ENCODE measurements at regions not wholly inside any gene's neighbourhood (a gene's known extent, or its start where the extent isn't known, plus 50 kb on each side); places are given as distances from the start of the nearest gene placed in this dataset.

- TF ChIP-seq RAD21 (conservative IDR thresholded peaks at IDR 0.05) (no peak), REST (IDR thresholded peaks at IDR 0.05; ENCODE audit: borderline replicate concordance) (no peak), SMC3 (conservative IDR thresholded peaks at IDR 0.05; ENCODE audit: poor library complexity) (no peak), EP300 (conservative IDR thresholded peaks at IDR 0.05; ENCODE audit: poor library complexity, severe bottlenecking) (no peak), CTCF (IDR thresholded peaks at IDR 0.05; ENCODE audit: poor library complexity, severe bottlenecking) (no peak), POLR2AphosphoS5 (IDR thresholded peaks at IDR 0.05) (no peak), MXI1 (conservative IDR thresholded peaks at IDR 0.05; ENCODE audit: poor library complexity, severe bottlenecking) (no peak), TAF1 (IDR thresholded peaks at IDR 0.05; ENCODE audit: low read depth) (no peak), EZH2 (IDR thresholded peaks at IDR 0.05; ENCODE audit: borderline replicate concordance, insufficient read depth, low read length, poor library complexity, severe bottlenecking) (no peak)
- Histone ChIP-seq H3K9me3 (ENCODE audit: low read length) (no peaks in the 10 kb centered on the region), H3K9me2 (ENCODE audit: insufficient read depth, low read length) (no peaks in the 10 kb centered on the region), H3K4me3 (ENCODE audit: low read length) (no peak overlapping the region), H3K9ac (ENCODE audit: low read length) (no peak overlapping the region), H3K4me2 (ENCODE audit: low read length) (no peak overlapping the region), H3K27me3 (ENCODE audit: insufficient read depth, low read depth, low read length) (no peaks in the 10 kb centered on the region), H3K27ac (ENCODE audit: low read length) (no peak overlapping the region), H4K20me1 (ENCODE audit: insufficient read depth) (no peaks in the 10 kb centered on the region), H3F3A (ENCODE audit: insufficient read depth, low read length, poor library complexity, severe bottlenecking) (no peaks in the 10 kb centered on the region), H3K36me3 (ENCODE audit: insufficient read depth, low read length) (no peaks in the 10 kb centered on the region), H3K79me2 (replicated peaks; ENCODE audit: insufficient read depth, low read length) (no peaks in the 10 kb centered on the region), H2AFZ (ENCODE audit: low read depth, low read length) (no peak overlapping the region)
Observed at GRCh38 chr3:24780991-24781390, 286.3 kb upstream of the THRB start.

GRCh38 chr3:24781454-24781853 is 286.8 kb upstream of the THRB start:
- H3K36me3 ChIP-seq (ENCODE audit: insufficient read depth, low read length), result no peaks in the 10 kb centered on the region
- no peak overlapping the region for H3K4me3 ChIP-seq (ENCODE audit: low read length)
- H2AFZ ChIP-seq (ENCODE audit: low read depth, low read length), result no peak overlapping the region
- no peaks in the 10 kb centered on the region for H3K27me3 ChIP-seq (ENCODE audit: insufficient read depth, low read depth, low read length)
- no peaks in the 10 kb centered on the region for H3K79me2 ChIP-seq (replicated peaks; ENCODE audit: insufficient read depth, low read length)
- TF ChIP-seq EP300 (conservative IDR thresholded peaks at IDR 0.05; ENCODE audit: poor library complexity, severe bottlenecking) (no peak), TAF1 (IDR thresholded peaks at IDR 0.05; ENCODE audit: low read depth) (no peak), CTCF (IDR thresholded peaks at IDR 0.05; ENCODE audit: poor library complexity, severe bottlenecking) (no peak), MXI1 (conservative IDR thresholded peaks at IDR 0.05; ENCODE audit: poor library complexity, severe bottlenecking) (no peak), REST (IDR thresholded peaks at IDR 0.05; ENCODE audit: borderline replicate concordance) (no peak), SMC3 (conservative IDR thresholded peaks at IDR 0.05; ENCODE audit: poor library complexity) (no peak), EZH2 (IDR thresholded peaks at IDR 0.05; ENCODE audit: borderline replicate concordance, insufficient read depth, low read length, poor library complexity, severe bottlenecking) (no peak), RAD21 (conservative IDR thresholded peaks at IDR 0.05) (no peak), POLR2AphosphoS5 (IDR thresholded peaks at IDR 0.05) (no peak)
- H3K9ac ChIP-seq (ENCODE audit: low read length), result no peak overlapping the region
- no peak overlapping the region for H3K4me2 ChIP-seq (ENCODE audit: low read length)
- no peaks in the 10 kb centered on the region for H3F3A ChIP-seq (ENCODE audit: insufficient read depth, low read length, poor library complexity, severe bottlenecking)
- H3K9me2 ChIP-seq (ENCODE audit: insufficient read depth, low read length), result no peaks in the 10 kb centered on the region
- no peaks in the 10 kb centered on the region for H3K9me3 ChIP-seq (ENCODE audit: low read length)
- H3K27ac ChIP-seq (ENCODE audit: low read length), result no peak overlapping the region
- H4K20me1 ChIP-seq (ENCODE audit: insufficient read depth), result no peaks in the 10 kb centered on the region
